ENCODE measurements at regions not wholly inside any gene's neighbourhood (a gene's known extent, or its start where the extent isn't known, plus 50 kb on each side); places are given as distances from the start of the nearest gene placed in this dataset.

DNA sequence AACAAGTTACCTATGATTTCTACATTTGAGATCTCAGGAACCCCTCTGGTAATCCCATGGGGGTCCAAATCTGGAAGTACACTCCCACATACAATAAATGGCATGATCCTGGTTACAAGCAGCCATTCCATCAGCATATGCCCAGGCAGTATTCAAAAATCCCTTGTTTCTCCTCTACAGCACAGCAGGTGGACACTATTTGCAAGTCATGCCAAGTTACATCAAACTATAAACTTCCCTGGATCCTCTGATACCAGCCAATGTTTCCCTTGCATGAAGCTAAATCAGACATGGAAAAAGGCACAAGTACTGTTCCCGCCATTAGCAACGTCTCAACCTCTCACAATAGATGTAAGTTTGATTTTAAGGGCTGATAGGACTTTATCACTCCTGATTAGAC, 134.5 kb upstream of the PRSS16 start:
- TF ChIP-seq, protein P1, sequence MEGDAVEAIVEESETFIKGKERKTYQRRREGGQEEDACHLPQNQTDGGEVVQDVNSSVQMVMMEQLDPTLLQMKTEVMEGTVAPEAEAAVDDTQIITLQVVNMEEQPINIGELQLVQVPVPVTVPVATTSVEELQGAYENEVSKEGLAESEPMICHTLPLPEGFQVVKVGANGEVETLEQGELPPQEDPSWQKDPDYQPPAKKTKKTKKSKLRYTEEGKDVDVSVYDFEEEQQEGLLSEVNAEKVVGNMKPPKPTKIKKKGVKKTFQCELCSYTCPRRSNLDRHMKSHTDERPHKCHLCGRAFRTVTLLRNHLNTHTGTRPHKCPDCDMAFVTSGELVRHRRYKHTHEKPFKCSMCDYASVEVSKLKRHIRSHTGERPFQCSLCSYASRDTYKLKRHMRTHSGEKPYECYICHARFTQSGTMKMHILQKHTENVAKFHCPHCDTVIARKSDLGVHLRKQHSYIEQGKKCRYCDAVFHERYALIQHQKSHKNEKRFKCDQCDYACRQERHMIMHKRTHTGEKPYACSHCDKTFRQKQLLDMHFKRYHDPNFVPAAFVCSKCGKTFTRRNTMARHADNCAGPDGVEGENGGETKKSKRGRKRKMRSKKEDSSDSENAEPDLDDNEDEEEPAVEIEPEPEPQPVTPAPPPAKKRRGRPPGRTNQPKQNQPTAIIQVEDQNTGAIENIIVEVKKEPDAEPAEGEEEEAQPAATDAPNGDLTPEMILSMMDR (conservative IDR thresholded peaks at IDR 0.05): no peak
- no peak for TF ChIP-seq ZFX (IDR thresholded peaks at IDR 0.05)

Measured in C4-2B (cell line).